Spleen (tissue), 11 donors: ENCODE measurements at regions not wholly inside any gene's neighbourhood (a gene's known extent, or its start where the extent isn't known, plus 50 kb on each side); places are given as distances from the start of the nearest gene placed in this dataset.

Experiments
- DNase-seq: peaks from one replicate; pipeline ENCODE4 v3.0.0-alpha.2; 2020
- H3K27ac ChIP-seq, 8 donors: fragments of 200-600 bp; sonication (generic) in 7 of 8; 1 replicate in 4 of 8; 2 replicates in 4 of 8; pipeline versions ENCODE4 v1.5.0 to v1.8.0; 2016 to 2021; ENCODE audit warnings: inconsistent platforms in 4 of 8, mild to moderate bottlenecking in 4 of 8, moderate library complexity in 1 of 8
- H3K27me3 ChIP-seq, 7 donors: fragments of 200-600 bp; sonication (generic) in 6 of 7; replicated peaks in 1 of 7; 1 replicate in 4 of 7; 2 replicates in 3 of 7; pipeline versions ENCODE4 v1.5.0 to v1.8.0; 2016 to 2021; ENCODE audit warnings: inconsistent platforms in 3 of 7, mild to moderate bottlenecking in 1 of 7
- H3K36me3 ChIP-seq, 6 donors: fragments of 200-600 bp; sonication (generic) in 5 of 6; 1 replicate in 4 of 6; 2 replicates in 2 of 6; pipeline versions ENCODE4 v1.5.0 to v1.8.0; 2016 to 2021; ENCODE audit warnings: inconsistent platforms in 2 of 6
- H3K4me1 ChIP-seq, 6 donors: fragments of 200-600 bp; sonication (generic) in 5 of 6; 1 replicate in 3 of 6; 2 replicates in 3 of 6; pipeline versions ENCODE4 v1.5.0 to v1.8.0; 2016 to 2021; ENCODE audit warnings: inconsistent platforms in 3 of 6
- H3K4me3 ChIP-seq, 8 donors: fragments of 200-600 bp; sonication (generic) in 7 of 8; 1 replicate in 4 of 8; 2 replicates in 4 of 8; pipeline versions ENCODE4 v1.5.0 to v1.8.0; 2016 to 2021; ENCODE audit warnings: inconsistent platforms in 4 of 8, mild to moderate bottlenecking in 4 of 8, moderate library complexity in 2 of 8
- H3K9me3 ChIP-seq, 8 donors: fragments of 200-600 bp; sonication (generic) in 7 of 8; 1 replicate in 4 of 8; 2 replicates in 4 of 8; pipeline versions ENCODE4 v1.5.0 to v1.8.0; 2016 to 2021; ENCODE audit warnings: inconsistent platforms in 4 of 8
- POLR2A ChIP-seq, 3 donors: fragments of 450-650 bp; IDR thresholded peaks; one replicate each; pipeline ENCODE4 v1.5.1; 2017; ENCODE audit warnings: antibody characterized with exemption in 3 of 3, mild to moderate bottlenecking in 1 of 3
- POLR2AphosphoS5 ChIP-seq, 3 donors: sonication (generic); formaldehyde crosslinking; IDR thresholded peaks; one replicate each; pipeline ENCODE4 v1.5.1; 2017; ENCODE audit warnings: antibody characterized with exemption in 3 of 3
- WGBS, 5 donors: extraction: QIAGEN DNeasy Blood & Tissue Kit in 3 of 5; methylation state at CpG; one replicate each; pipeline versions ENCODE4 v1.1.5 to v1.1.7; 2013 to 2018; 5-methylcytosine and 5-hydroxymethylcytosine counted together
- intact Hi-C: fragments of 100-400 bp; cut with DNase I; formaldehyde crosslinking; loops from one replicate; pipeline ENCODE4 v1.15.0; 2023; ENCODE audit warnings: low total_unique reads
- TF ChIP-seq, protein P1 (sequence below), 11 experiments: fragments of 200-600 bp in 7 of 11; fragments of 450-650 bp in 4 of 11; sonication (generic) in 4 of 11; IDR thresholded peaks in 8 of 11; conservative IDR thresholded peaks in 3 of 11; 1 replicate in 7 of 11; 2 replicates in 4 of 11; pipeline versions ENCODE4 v1.4.0 to v1.8.0; 2016 to 2021; ENCODE audit warnings: antibody characterized with exemption in 11 of 11, inconsistent platforms in 4 of 11, mild to moderate bottlenecking in 1 of 11
- donor health status: healthy with polysubstance abuse.
- donor health status: DM: no; HTN: no; CAD: no; lungs with moderate emphysema.
- donor health status: DM: no; HTN: no; CAD: no.
- donor health status: Bipolar disorder and iron deficiency.
- donor health status: healthy.
- donor health status: DM: no; HTN: no; CAD: no.
- donor health status: DM: yes; HTN: yes; CAD: no.

DNA sequence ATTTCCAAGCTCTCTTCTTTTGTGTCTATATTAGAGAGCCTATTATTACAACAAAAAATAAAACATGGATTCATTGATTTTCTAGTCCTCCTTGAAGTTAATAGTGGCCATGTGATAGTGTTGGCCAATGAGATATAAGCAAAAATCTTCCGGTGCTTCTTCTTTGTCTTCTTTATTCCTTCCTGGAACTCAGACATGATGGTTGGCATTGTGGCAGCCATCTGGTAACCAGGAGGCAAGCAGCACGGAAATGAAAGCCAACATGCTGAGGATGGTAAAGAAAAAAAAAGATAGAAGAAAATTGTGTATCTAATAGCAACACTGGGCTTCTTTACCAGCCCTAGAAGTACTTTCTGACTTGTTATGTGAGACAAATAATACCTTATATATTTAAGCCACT lies 50.8 kb upstream of the SEL1L start:
- Histone ChIP-seq H3K4me3 (no peak overlapping the region), H3K27me3 (no peaks in the 10 kb centered on the region), H3K9me3 (peaks cover 0 to 16% (median 0%) of the 10 kb centered on the region in 8 donors), H3K27ac (no peak overlapping the region), H3K4me1 (peaks cover 0 to 4% (median 0%) of the 10 kb centered on the region in 6 donors), H3K36me3 (no peaks in the 10 kb centered on the region)
- WGBS, 5 donors, result 84 to 98% (median 94%) methylated on average over 2 of the region's 2 CpGs
- intact Hi-C loops, result no loop called here
- no peak for DNase-seq
- TF ChIP-seq POLR2AphosphoS5 (IDR thresholded peaks at IDR 0.05), result no peak

DNA sequence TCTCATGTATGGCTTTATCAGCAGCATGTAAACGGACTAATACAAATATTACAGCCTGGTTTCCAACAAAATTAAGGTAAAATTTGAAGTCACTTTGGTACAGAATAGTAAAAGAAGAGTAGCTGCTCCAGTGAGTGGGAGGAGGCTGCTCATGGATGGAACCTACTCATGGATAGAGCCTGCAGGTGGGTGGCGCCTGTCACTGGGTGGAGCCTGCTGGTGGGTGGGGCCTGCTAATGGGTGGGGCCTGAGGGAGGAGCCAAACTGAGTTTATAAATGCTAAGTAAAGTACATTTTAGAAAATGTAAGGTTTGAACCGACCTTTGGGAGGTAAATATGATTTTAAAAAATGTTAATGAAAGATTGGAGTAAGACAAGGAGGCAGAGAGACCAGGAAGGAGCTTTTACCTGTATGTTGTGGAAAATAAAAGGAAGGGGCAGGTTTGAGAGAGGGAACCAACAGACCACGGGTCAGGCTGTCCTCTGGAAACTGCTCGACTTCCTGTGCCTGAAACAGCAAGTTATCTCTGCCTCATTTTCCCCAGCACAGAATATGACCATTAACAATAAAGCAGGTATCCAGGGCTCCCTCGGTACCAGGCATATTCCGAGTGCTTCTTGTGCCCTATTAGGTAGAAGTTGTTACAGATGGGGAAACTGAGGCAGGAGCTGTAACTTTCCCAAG lies 55.9 kb upstream of the SEL1L start:
- 84 to 95% (median 87%) methylated on average over 7 of the region's 7 CpGs for WGBS, 5 donors
- no peak overlapping the region for H3K4me3 ChIP-seq
- intact Hi-C loops, result no loop called here
- H3K36me3 ChIP-seq, result no peaks in the 10 kb centered on the region
- TF ChIP-seq, protein P1, sequence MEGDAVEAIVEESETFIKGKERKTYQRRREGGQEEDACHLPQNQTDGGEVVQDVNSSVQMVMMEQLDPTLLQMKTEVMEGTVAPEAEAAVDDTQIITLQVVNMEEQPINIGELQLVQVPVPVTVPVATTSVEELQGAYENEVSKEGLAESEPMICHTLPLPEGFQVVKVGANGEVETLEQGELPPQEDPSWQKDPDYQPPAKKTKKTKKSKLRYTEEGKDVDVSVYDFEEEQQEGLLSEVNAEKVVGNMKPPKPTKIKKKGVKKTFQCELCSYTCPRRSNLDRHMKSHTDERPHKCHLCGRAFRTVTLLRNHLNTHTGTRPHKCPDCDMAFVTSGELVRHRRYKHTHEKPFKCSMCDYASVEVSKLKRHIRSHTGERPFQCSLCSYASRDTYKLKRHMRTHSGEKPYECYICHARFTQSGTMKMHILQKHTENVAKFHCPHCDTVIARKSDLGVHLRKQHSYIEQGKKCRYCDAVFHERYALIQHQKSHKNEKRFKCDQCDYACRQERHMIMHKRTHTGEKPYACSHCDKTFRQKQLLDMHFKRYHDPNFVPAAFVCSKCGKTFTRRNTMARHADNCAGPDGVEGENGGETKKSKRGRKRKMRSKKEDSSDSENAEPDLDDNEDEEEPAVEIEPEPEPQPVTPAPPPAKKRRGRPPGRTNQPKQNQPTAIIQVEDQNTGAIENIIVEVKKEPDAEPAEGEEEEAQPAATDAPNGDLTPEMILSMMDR (IDR thresholded peaks at IDR 0.05 in 8 of 11, conservative IDR thresholded peaks at IDR 0.05 in 3 of 11), result no peak
- TF ChIP-seq POLR2AphosphoS5 (IDR thresholded peaks at IDR 0.05), result no peak
- no peak for TF ChIP-seq POLR2A (IDR thresholded peaks at IDR 0.05)
- H3K27me3 ChIP-seq, result no peaks in the 10 kb centered on the region
- H3K4me1 ChIP-seq, result peaks cover 0 to 4% (median 0%) of the 10 kb centered on the region in 6 donors
- no peak for DNase-seq
- peaks cover 0 to 2% (median 0%) of the 10 kb centered on the region in 8 donors for H3K9me3 ChIP-seq
- H3K27ac ChIP-seq, result no peak overlapping the region

DNA sequence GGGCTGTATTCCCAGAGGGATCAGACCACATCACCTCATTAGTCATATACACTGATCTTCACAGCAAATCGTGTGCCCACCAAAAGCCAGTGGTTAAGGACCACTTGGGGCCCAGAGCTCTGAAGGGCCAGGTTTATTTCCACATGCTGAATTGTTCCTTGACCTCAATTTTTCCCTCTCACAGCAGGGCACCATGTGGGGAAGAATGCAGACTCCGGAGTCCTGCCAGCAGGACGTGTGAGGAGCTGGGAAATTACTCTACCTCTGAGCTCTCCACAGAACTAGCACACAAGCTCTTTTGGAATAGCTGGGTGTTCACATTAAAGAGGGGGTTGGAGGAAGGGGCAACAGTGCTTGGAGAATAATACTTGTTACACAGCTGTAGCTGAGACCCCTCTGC lies 57.6 kb upstream of the SEL1L start:
- TF ChIP-seq, protein P1 (IDR thresholded peaks at IDR 0.05 in 8 of 11, conservative IDR thresholded peaks at IDR 0.05 in 3 of 11), result no peak
- no peak overlapping the region for H3K4me3 ChIP-seq
- 57 to 77% (median 71%) methylated on average over 3 of the region's 3 CpGs for WGBS, 5 donors
- H3K27me3 ChIP-seq, result peaks cover 0 to 4% (median 0%) of the 10 kb centered on the region in 7 donors
- H3K4me1 ChIP-seq, result peaks cover 0 to 4% (median 0%) of the 10 kb centered on the region in 6 donors
- intact Hi-C loops, result no loop called here
- no peaks in the 10 kb centered on the region for H3K9me3 ChIP-seq
- no peak overlapping the region for H3K27ac ChIP-seq
- H3K36me3 ChIP-seq, result no peaks in the 10 kb centered on the region
- no peak for DNase-seq

DNA sequence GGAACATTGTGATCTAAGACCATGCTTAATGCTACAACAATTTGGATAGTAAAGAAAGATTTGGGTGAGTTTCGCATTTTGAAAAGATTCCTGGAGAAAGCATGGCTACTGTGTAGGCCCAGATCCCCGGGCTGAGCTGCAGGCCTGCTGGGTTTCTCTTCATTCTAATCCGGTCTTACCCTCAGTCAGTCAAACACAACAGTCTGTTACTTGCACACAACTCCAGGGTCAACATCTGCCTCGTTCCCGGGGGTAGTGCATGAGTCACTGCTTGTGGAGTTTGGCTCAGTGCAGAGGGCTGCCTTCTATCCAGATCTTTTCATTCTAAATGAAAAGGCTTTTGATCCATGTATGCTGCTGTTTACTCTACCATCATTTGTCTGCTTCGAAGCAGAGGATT lies 60.4 kb upstream of the SEL1L start:
- WGBS, 5 donors, result 49 to 79% (median 72%) methylated on average over 6 of the region's 6 CpGs
- intact Hi-C loops, result no loop called here
- H3K27me3 ChIP-seq, result peaks cover 0 to 5% (median 0%) of the 10 kb centered on the region in 7 donors

More for the DNA sequence above, 60.4 kb upstream of the SEL1L start:
- H3K27ac ChIP-seq, result no peak overlapping the region
- no peaks in the 10 kb centered on the region for H3K4me1 ChIP-seq
- DNase-seq, result no peak
- H3K36me3 ChIP-seq, result no peaks in the 10 kb centered on the region
- H3K9me3 ChIP-seq, result no peaks in the 10 kb centered on the region
- no peak overlapping the region for H3K4me3 ChIP-seq
- TF ChIP-seq POLR2AphosphoS5 (IDR thresholded peaks at IDR 0.05) (no peak), POLR2A (IDR thresholded peaks at IDR 0.05) (no peak)
- TF ChIP-seq, protein P1 (IDR thresholded peaks at IDR 0.05 in 8 of 11, conservative IDR thresholded peaks at IDR 0.05 in 3 of 11), result no peak
